ENCODE measurements at regions not wholly inside any gene's neighbourhood (a gene's known extent, or its start where the extent isn't known, plus 50 kb on each side); places are given as distances from the start of the nearest gene placed in this dataset.

DNA sequence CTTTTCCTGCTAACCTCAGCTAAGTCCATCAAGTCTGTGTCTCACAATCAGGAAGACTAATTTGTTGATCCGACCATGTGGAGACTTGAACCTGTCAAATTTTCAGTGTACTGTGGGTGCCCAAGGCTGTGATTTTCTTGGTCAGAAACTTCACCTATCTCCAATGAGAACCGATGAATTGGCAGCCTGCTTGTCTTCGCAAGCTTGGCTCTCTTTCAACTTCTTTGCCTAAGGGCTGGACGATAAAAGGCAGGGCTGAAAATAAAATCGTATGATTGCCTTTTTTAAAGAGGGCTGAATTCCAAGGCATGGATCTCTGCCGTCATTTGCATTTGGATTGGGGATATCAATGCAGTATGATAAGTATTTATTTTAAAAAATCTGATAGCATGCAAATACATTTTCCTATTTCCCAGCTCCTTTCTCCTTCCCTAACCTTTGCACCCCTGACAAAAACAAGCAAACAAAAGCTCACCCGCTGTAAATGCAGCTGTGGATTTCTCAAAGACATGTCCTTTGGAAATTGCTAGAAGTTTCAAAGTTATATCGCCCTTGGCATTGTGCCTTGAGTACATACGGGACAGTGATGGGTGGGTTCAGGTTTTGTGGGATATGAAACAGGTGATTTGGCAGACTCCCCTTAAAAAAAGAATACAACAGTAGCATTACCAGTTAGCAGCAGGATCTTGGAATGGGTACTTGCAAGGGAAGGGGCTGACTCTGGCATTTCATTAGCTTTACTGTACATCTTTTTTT is 80.6 kb downstream of the NPTX2 start:
- 68 to 73% methylated on average over 9 of the region's 9 CpGs for WGBS, 2 donors (ENCODE audit: low coverage in 1 of 2)
- no peak for ATAC-seq
- TF ChIP-seq POLR2A (IDR thresholded peaks at IDR 0.05) (no peak), POLR2AphosphoS5 (IDR thresholded peaks at IDR 0.05) (no peak), EP300 (IDR thresholded peaks at IDR 0.05) (no peak)
- TF ChIP-seq, protein P1, sequence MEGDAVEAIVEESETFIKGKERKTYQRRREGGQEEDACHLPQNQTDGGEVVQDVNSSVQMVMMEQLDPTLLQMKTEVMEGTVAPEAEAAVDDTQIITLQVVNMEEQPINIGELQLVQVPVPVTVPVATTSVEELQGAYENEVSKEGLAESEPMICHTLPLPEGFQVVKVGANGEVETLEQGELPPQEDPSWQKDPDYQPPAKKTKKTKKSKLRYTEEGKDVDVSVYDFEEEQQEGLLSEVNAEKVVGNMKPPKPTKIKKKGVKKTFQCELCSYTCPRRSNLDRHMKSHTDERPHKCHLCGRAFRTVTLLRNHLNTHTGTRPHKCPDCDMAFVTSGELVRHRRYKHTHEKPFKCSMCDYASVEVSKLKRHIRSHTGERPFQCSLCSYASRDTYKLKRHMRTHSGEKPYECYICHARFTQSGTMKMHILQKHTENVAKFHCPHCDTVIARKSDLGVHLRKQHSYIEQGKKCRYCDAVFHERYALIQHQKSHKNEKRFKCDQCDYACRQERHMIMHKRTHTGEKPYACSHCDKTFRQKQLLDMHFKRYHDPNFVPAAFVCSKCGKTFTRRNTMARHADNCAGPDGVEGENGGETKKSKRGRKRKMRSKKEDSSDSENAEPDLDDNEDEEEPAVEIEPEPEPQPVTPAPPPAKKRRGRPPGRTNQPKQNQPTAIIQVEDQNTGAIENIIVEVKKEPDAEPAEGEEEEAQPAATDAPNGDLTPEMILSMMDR (IDR thresholded peaks at IDR 0.05), result no peak
- Histone ChIP-seq H3K27me3 (peaks cover 3% of the 10 kb centered on the region), H3K4me1 (no peaks in the 10 kb centered on the region), H3K36me3 (no peaks in the 10 kb centered on the region), H3K4me3 (no peak overlapping the region), H3K27ac (no peak overlapping the region), H3K9me3 (peaks cover 0 to 31% (median 0%) of the 10 kb centered on the region in 3 donors)

DNA sequence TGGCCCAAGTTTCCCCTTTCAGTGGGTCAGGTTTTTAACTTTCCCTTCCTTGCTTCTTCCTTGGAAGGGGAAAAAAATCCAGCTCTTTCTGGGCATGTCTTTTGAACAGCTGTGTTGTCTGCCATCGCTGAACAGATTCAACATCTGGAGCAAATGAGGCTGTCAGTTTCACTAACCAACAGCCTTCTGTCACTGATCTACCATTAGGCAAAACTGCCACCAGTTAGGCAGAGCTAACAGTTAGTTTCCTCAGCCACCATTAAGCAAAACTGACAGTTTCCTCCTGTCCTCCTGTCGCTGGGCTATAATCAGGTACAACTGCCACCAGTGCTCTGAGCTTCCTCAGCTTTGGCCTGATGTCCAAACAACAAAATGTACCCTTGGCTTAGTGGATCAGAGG is 81.9 kb downstream of the NPTX2 start:
- ATAC-seq, result no peak
- H3K9me3 ChIP-seq, result peaks cover 0 to 18% (median 0%) of the 10 kb centered on the region in 3 donors

DNA sequence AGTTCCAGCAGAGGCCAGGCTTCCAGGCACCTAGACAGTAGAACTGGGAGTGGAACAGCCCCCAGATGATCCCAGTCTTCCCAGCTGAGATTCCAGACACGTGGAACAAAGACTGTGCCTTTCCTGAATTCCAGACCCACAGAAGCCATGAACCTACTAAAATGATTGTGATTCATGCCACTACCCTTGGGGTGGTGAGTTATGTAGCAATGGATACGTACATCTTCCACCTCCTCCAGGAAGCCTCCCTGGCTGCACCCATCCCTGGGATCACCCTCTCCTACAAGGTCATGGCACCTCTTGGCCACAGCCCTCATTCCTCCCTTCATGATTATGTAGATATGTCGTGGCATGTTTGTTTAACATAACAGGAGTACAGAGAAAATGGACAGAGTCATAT is 83.4 kb downstream of the NPTX2 start:
- H3K9me3 ChIP-seq, result peaks cover 0 to 10% (median 0%) of the 10 kb centered on the region in 3 donors
- ATAC-seq, result no peak
- TF ChIP-seq POLR2A (IDR thresholded peaks at IDR 0.05) (no peak), POLR2AphosphoS5 (IDR thresholded peaks at IDR 0.05) (no peak), EP300 (IDR thresholded peaks at IDR 0.05) (no peak)
- TF ChIP-seq, protein P1 (IDR thresholded peaks at IDR 0.05), result no peak
- peaks cover 14% of the 10 kb centered on the region for H3K27me3 ChIP-seq
- no peak overlapping the region for H3K4me3 ChIP-seq
- no peak overlapping the region for H3K27ac ChIP-seq
- WGBS, 2 donors (ENCODE audit: low coverage in 1 of 2), result 54 to 69% methylated on average over 3 of the region's 3 CpGs
- no peaks in the 10 kb centered on the region for H3K36me3 ChIP-seq
- H3K4me1 ChIP-seq, result no peaks in the 10 kb centered on the region

More for the DNA sequence above, 81.9 kb downstream of the NPTX2 start:
- no peaks in the 10 kb centered on the region for H3K4me1 ChIP-seq
- 20 to 25% methylated on average over 1 of the region's 2 CpGs for WGBS, 2 donors (ENCODE audit: low coverage in 1 of 2)
- H3K27ac ChIP-seq, result no peak overlapping the region
- no peaks in the 10 kb centered on the region for H3K36me3 ChIP-seq
- no peak for TF ChIP-seq POLR2A (IDR thresholded peaks at IDR 0.05)
- no peak for TF ChIP-seq EP300 (IDR thresholded peaks at IDR 0.05)
- no peak for TF ChIP-seq POLR2AphosphoS5 (IDR thresholded peaks at IDR 0.05)
- TF ChIP-seq, protein P1 (IDR thresholded peaks at IDR 0.05), result no peak
- H3K4me3 ChIP-seq, result no peak overlapping the region
- H3K27me3 ChIP-seq, result peaks cover 5% of the 10 kb centered on the region

DNA sequence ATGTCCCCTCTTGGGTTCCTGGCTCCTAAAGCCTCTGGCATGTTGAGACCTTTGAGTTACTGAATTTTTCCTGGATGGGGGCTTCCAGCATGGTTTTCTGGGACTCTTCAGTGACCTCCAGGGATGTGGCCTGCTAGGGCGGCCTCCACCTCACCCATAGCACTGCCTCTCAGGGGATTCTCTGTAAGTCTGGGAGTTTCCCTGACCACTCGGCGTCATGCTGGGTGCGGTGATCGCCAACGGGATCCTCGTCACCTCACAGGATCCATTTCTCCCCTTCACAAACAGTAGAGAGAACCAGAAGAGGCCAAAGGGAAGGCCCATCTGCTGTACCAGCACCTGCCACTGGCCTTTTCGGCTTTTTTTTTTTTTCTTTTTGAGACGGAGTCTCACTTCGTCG is 84.3 kb downstream of the NPTX2 start:
- Histone ChIP-seq H3K27me3 (peaks cover 23% of the 10 kb centered on the region), H3K27ac (no peak overlapping the region), H3K36me3 (no peaks in the 10 kb centered on the region), H3K4me1 (no peaks in the 10 kb centered on the region), H3K9me3 (peaks cover 0 to 10% (median 0%) of the 10 kb centered on the region in 3 donors), H3K4me3 (no peak overlapping the region)
- 79 to 80% methylated on average over 5 to 9 of the region's 11 CpGs for WGBS, 2 donors (ENCODE audit: low coverage in 1 of 2)
- no peak for TF ChIP-seq EP300 (IDR thresholded peaks at IDR 0.05)
- TF ChIP-seq, protein P1 (IDR thresholded peaks at IDR 0.05), result no peak
- no peak for ATAC-seq

DNA sequence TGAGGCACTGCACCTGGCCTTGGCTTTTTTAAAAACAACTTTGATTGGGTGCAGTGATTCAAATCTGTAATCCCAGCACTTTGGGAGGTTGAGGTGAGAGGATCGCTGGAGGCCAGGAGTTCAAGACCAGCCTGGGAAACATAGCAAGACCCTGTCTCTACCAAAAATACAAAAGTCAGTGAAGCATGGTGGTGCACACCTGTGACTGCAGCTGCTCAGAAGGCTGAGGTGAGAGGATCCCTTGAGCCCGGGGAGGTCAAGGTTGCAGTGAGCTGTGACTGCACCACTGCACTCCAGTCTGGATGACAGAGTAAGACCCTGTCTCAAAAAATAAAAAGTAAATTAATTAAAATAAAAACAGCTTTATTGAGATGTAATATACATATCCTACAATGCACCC is 84.9 kb downstream of the NPTX2 start:
- TF ChIP-seq, protein P1 (IDR thresholded peaks at IDR 0.05), result no peak
- TF ChIP-seq POLR2AphosphoS5 (IDR thresholded peaks at IDR 0.05) (no peak), POLR2A (IDR thresholded peaks at IDR 0.05) (no peak), EP300 (IDR thresholded peaks at IDR 0.05) (no peak)
- no peak overlapping the region for H3K4me3 ChIP-seq
- no peak for ATAC-seq
- peaks cover 29% of the 10 kb centered on the region for H3K27me3 ChIP-seq
- no peak overlapping the region for H3K27ac ChIP-seq
- no peaks in the 10 kb centered on the region for H3K36me3 ChIP-seq
- WGBS, 2 donors (ENCODE audit: low coverage in 1 of 2), result 91% methylated on average over 1 of the region's 2 CpGs; no CpG with 5 or more reads in 1 of the 2 donors
- H3K4me1 ChIP-seq, result no peaks in the 10 kb centered on the region
- H3K9me3 ChIP-seq, result peaks cover 0 to 6% (median 0%) of the 10 kb centered on the region in 3 donors
